ENCODE measurements at regions not wholly inside any gene's neighbourhood (a gene's known extent, or its start where the extent isn't known, plus 50 kb on each side); places are given as distances from the start of the nearest gene placed in this dataset.
"Not testable (repeated sequence)": the region's sequence is repeated elsewhere in the genome, so short reads cannot be mapped to it uniquely, and the experiment has no call there.

DNA sequence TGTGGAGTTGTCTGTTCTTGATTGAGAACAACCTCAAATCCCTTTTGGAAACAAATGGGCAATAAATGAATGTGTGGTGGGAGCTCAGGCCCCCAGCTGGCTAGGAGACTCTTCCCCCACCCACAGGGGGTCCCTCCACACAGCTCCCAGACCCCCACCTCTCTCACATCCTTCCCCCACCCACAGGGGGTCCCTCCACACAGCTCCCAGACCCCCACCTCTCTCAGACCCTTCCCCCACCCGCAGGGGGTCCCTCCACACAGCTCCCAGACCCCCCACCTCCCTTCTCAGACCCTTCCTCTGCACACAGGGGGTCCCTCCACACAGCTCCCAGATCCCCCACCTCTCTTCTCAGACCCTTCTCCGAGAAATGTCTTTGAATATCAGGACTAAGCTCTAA lies 79.0 kb upstream of the CTDP1 start:
- DNase-seq (ENCODE audit: low spot score) = no peak
- Mint-ChIP-seq H3K27me3 (ENCODE audit: low read depth) (no peaks in the 10 kb centered on the region), H3K4me1 (ENCODE audit: low read depth) (peaks cover 3% of the 10 kb centered on the region), H3K27ac (no peak overlapping the region), H3K36me3 (ENCODE audit: low read depth) (no peaks in the 10 kb centered on the region), H3K9me3 (no peaks in the 10 kb centered on the region), H3K4me3 (no peak overlapping the region)

DNA sequence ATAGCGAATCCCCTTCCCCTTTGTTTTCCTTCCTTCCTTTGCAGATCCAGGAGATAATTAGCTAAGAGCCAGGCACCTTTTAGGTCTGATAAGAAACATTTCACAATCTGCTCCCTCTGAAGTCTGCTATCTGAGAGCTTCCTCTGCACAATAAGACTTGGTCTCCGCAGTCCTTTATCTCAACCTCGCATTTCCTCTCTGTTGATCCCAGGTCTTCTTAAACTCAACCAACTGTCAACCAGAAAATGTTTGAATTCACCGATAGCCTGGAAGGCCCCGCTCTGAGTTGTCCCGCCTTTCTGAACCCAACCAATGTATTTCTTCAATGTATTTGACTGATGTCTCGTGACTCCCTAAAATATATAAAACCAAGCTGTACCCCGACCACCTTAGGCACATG lies 78.4 kb upstream of the CTDP1 start:
- no peaks in the 10 kb centered on the region for H3K27me3 Mint-ChIP-seq (ENCODE audit: low read depth)
- H3K27ac Mint-ChIP-seq = no peak overlapping the region
- no peaks in the 10 kb centered on the region for H3K36me3 Mint-ChIP-seq (ENCODE audit: low read depth)
- H3K4me3 Mint-ChIP-seq = no peak overlapping the region
- peaks cover 3% of the 10 kb centered on the region for H3K4me1 Mint-ChIP-seq (ENCODE audit: low read depth)
- H3K9me3 Mint-ChIP-seq = no peaks in the 10 kb centered on the region
- no peak for DNase-seq (ENCODE audit: low spot score)

- Mint-ChIP-seq H3K27ac (no peak overlapping the region), H3K9me3 (no peaks in the 10 kb centered on the region), H3K4me3 (no peak overlapping the region), H3K4me1 (ENCODE audit: low read depth) (peaks cover 3% of the 10 kb centered on the region), H3K27me3 (ENCODE audit: low read depth) (no peaks in the 10 kb centered on the region), H3K36me3 (ENCODE audit: low read depth) (no peaks in the 10 kb centered on the region)
- no peak for DNase-seq (ENCODE audit: low spot score)
These were observed 76.0 kb upstream of the CTDP1 start for GRCh38 chr18:79603321-79604204.

DNA sequence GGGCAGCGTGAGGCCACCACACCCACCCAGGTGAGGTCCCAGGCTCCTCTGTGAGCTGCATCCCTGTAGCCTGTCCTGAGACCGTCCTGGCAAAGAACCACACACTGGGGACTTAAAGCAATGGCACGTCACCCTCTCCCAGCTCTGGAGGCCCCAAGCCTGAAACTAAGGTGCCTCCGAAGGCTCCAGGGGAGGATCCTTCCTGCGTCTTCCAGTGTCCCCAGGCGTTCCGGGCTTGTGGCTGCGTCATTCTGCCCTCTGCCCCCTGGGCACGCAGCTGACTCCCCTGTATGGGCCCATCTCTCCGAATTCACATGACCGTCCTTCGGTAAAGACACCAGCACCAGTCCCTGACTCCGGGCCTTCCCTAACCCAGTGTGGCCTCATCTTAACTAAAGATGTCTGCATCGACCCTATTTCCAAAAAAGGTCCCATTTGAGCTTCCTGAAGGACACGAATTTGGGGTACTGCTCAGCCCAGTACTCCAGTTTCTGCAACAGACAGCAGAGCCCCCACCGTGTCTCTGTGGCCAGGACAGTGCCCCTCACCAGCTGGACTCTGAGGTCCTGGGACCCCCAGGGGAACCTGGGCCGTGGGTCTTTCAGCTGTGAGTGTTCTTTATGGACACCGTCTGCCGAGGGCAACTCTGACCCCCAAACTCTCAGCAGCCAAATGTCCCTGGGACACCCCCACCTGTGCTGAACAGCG lies 75.2 kb upstream of the CTDP1 start:
- DNase-seq (ENCODE audit: low spot score) = no peak
- no peaks in the 10 kb centered on the region for H3K27me3 Mint-ChIP-seq (ENCODE audit: low read depth)
- H3K9me3 Mint-ChIP-seq = no peaks in the 10 kb centered on the region
- no peak overlapping the region for H3K27ac Mint-ChIP-seq
- no peaks in the 10 kb centered on the region for H3K36me3 Mint-ChIP-seq (ENCODE audit: low read depth)
- H3K4me1 Mint-ChIP-seq (ENCODE audit: low read depth) = peaks cover 3% of the 10 kb centered on the region
- H3K4me3 Mint-ChIP-seq = no peak overlapping the region

- H3K9me3 Mint-ChIP-seq = no peaks in the 10 kb centered on the region
- H3K36me3 Mint-ChIP-seq (ENCODE audit: low read depth) = no peaks in the 10 kb centered on the region
- H3K4me3 Mint-ChIP-seq = no peak overlapping the region
- no peak for DNase-seq (ENCODE audit: low spot score)
- no peak overlapping the region for H3K27ac Mint-ChIP-seq
- peaks cover 3% of the 10 kb centered on the region for H3K4me1 Mint-ChIP-seq (ENCODE audit: low read depth)
- H3K27me3 Mint-ChIP-seq (ENCODE audit: low read depth) = no peaks in the 10 kb centered on the region
These were observed 74.4 kb upstream of the CTDP1 start for GRCh38 chr18:79604913-79605880.

DNA sequence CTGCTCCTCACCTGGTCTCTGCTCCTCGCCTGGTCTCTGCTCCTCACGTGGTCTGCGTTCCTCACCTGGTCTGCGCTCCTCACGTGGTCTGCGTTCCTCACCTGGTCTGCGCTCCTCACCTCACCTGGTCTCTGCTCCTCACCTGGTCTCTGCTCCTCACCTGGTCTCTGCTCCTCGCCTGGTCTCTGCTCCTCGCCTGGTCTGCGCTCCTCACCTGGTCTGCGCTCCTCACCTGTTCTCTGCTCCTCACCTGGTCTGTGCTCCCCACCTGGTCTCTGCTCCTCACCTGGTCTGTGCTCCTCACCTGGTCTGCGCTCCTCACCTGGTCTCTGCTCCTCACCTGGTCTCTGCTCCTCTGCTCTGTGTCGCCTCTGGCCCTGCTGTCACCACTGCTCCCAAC lies 73.5 kb upstream of the CTDP1 start:
- DNase-seq (ENCODE audit: low spot score); H3K36me3 Mint-ChIP-seq (ENCODE audit: low read depth); H3K4me3 Mint-ChIP-seq; H3K27ac Mint-ChIP-seq; H3K27me3 Mint-ChIP-seq (ENCODE audit: low read depth); H3K9me3 Mint-ChIP-seq; H3K4me1 Mint-ChIP-seq (ENCODE audit: low read depth): not testable (repeated sequence)

GRCh38 chr18:79606621-79607331 lies 72.8 kb upstream of the CTDP1 start:
- H3K9me3 Mint-ChIP-seq = no peaks in the 10 kb centered on the region
- H3K27me3 Mint-ChIP-seq (ENCODE audit: low read depth) = no peaks in the 10 kb centered on the region
- no peak overlapping the region for H3K4me3 Mint-ChIP-seq
- no peaks in the 10 kb centered on the region for H3K36me3 Mint-ChIP-seq (ENCODE audit: low read depth)
- DNase-seq (ENCODE audit: low spot score) = no peak
- H3K27ac Mint-ChIP-seq = no peak overlapping the region
- H3K4me1 Mint-ChIP-seq (ENCODE audit: low read depth) = no peaks in the 10 kb centered on the region

DNA sequence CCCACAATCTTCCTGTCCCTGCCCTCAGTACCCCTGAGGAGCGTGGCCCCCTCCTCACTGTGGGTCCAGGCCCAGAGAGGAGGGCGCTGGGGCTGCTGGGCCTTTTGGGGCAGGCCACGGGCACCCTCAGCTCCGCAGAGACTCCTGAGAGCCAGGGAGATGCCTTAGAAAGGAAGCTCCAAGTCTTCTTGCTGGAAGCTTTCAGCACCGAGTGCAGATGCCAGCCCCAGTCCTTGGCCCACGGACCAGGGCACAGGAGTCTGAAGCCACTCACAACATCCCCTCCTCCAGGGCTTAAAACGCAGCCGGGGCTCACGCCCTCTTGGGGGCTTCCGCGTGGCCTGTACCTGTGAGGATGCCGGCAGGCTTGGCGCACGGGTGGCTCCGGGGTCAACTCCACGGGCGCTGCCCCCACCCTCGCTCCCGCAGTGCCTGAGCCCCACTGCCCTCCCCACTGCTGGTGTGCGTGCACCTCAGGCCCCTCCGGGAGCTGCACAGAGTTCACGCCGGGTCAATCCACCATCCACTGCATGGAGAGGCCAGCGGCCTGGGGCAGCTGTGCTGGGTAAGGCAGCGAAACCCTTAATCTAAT lies 72.1 kb upstream of the CTDP1 start:
- H3K27ac Mint-ChIP-seq = no peak overlapping the region
- no peaks in the 10 kb centered on the region for H3K4me1 Mint-ChIP-seq (ENCODE audit: low read depth)
- no peaks in the 10 kb centered on the region for H3K27me3 Mint-ChIP-seq (ENCODE audit: low read depth)
- no peak overlapping the region for H3K4me3 Mint-ChIP-seq
- H3K9me3 Mint-ChIP-seq = no peaks in the 10 kb centered on the region
- DNase-seq (ENCODE audit: low spot score) = no peak
- no peaks in the 10 kb centered on the region for H3K36me3 Mint-ChIP-seq (ENCODE audit: low read depth)

GRCh38 chr18:79608069-79608468 lies 71.5 kb upstream of the CTDP1 start:
- Mint-ChIP-seq H3K27ac (no peak overlapping the region), H3K9me3 (no peaks in the 10 kb centered on the region), H3K36me3 (ENCODE audit: low read depth) (no peaks in the 10 kb centered on the region), H3K4me3 (no peak overlapping the region), H3K27me3 (ENCODE audit: low read depth) (no peaks in the 10 kb centered on the region), H3K4me1 (ENCODE audit: low read depth) (no peaks in the 10 kb centered on the region)
- DNase-seq (ENCODE audit: low spot score) = no peak

GRCh38 chr18:79608535-79608934 lies 71.1 kb upstream of the CTDP1 start:
- DNase-seq (ENCODE audit: low spot score) = no peak
- no peaks in the 10 kb centered on the region for H3K27me3 Mint-ChIP-seq (ENCODE audit: low read depth)
- H3K27ac Mint-ChIP-seq = no peak overlapping the region
- no peaks in the 10 kb centered on the region for H3K4me1 Mint-ChIP-seq (ENCODE audit: low read depth)
- H3K9me3 Mint-ChIP-seq = no peaks in the 10 kb centered on the region
- H3K4me3 Mint-ChIP-seq = no peak overlapping the region
- no peaks in the 10 kb centered on the region for H3K36me3 Mint-ChIP-seq (ENCODE audit: low read depth)

- no peaks in the 10 kb centered on the region for H3K27me3 Mint-ChIP-seq (ENCODE audit: low read depth)
- no peak for DNase-seq (ENCODE audit: low spot score)
- no peaks in the 10 kb centered on the region for H3K36me3 Mint-ChIP-seq (ENCODE audit: low read depth)
- no peak overlapping the region for H3K27ac Mint-ChIP-seq
- no peak overlapping the region for H3K4me3 Mint-ChIP-seq
- no peaks in the 10 kb centered on the region for H3K4me1 Mint-ChIP-seq (ENCODE audit: low read depth)
- H3K9me3 Mint-ChIP-seq = no peaks in the 10 kb centered on the region
These were observed 70.6 kb upstream of the CTDP1 start for GRCh38 chr18:79608999-79609461.

- H3K36me3 Mint-ChIP-seq (ENCODE audit: low read depth) = no peaks in the 10 kb centered on the region
- H3K27ac Mint-ChIP-seq = no peak overlapping the region
- no peak overlapping the region for H3K4me3 Mint-ChIP-seq
- no peaks in the 10 kb centered on the region for H3K27me3 Mint-ChIP-seq (ENCODE audit: low read depth)
- H3K4me1 Mint-ChIP-seq (ENCODE audit: low read depth) = no peaks in the 10 kb centered on the region
- DNase-seq (ENCODE audit: low spot score) = no peak
- H3K9me3 Mint-ChIP-seq = no peaks in the 10 kb centered on the region
These were observed 69.7 kb upstream of the CTDP1 start for GRCh38 chr18:79609841-79610281.

GRCh38 chr18:79610461-79611039 lies 69.1 kb upstream of the CTDP1 start:
- no peak for DNase-seq (ENCODE audit: low spot score)
- Mint-ChIP-seq H3K36me3 (ENCODE audit: low read depth) (no peaks in the 10 kb centered on the region), H3K9me3 (no peaks in the 10 kb centered on the region), H3K4me1 (ENCODE audit: low read depth) (no peaks in the 10 kb centered on the region), H3K27ac (no peak overlapping the region), H3K27me3 (ENCODE audit: low read depth) (no peaks in the 10 kb centered on the region), H3K4me3 (no peak overlapping the region)

All from T-helper 2 cell treated with Interferon-gamma antibody and Interleukin-4, amounts not matched to agents 5 μg/mL and 100 μg/mL, for 36 hours (primary cell).